ENCODE measurements at regions not wholly inside any gene's neighbourhood (a gene's known extent, or its start where the extent isn't known, plus 50 kb on each side); places are given as distances from the start of the nearest gene placed in this dataset.
"Not testable (repeated sequence)": the region's sequence is repeated elsewhere in the genome, so short reads cannot be mapped to it uniquely, and the experiment has no call there.

DNA sequence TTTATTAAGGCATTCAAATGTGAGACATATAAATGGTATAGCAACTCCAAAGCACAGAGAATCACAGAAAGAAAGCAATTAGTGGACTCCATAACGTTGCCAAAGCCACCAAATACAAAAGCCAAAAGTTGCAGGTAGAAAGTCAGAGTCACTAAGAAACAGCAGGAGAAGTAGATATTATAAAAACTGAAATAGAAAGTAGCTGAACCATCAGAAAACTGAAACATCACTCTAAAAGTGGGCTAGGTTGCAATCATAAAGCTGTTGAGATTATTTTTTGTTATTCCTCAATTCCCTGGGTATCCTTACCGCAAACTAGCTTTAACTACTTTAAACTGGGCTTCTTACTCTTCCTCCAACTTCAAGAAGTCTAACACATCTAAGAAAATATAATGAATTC is 108.1 kb upstream of the ARRDC3 start:
- H3K4me3 ChIP-seq (ENCODE audit: control insufficient read depth, low read depth, low read length): no peak overlapping the region
- TF ChIP-seq, protein P1, sequence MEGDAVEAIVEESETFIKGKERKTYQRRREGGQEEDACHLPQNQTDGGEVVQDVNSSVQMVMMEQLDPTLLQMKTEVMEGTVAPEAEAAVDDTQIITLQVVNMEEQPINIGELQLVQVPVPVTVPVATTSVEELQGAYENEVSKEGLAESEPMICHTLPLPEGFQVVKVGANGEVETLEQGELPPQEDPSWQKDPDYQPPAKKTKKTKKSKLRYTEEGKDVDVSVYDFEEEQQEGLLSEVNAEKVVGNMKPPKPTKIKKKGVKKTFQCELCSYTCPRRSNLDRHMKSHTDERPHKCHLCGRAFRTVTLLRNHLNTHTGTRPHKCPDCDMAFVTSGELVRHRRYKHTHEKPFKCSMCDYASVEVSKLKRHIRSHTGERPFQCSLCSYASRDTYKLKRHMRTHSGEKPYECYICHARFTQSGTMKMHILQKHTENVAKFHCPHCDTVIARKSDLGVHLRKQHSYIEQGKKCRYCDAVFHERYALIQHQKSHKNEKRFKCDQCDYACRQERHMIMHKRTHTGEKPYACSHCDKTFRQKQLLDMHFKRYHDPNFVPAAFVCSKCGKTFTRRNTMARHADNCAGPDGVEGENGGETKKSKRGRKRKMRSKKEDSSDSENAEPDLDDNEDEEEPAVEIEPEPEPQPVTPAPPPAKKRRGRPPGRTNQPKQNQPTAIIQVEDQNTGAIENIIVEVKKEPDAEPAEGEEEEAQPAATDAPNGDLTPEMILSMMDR (IDR thresholded peaks at IDR 0.05; ENCODE audit: control insufficient read depth, insufficient read depth, low read depth, low read length, missing control alignments): no peak
- no peak for DNase-seq (ENCODE audit: low read depth)

DNA sequence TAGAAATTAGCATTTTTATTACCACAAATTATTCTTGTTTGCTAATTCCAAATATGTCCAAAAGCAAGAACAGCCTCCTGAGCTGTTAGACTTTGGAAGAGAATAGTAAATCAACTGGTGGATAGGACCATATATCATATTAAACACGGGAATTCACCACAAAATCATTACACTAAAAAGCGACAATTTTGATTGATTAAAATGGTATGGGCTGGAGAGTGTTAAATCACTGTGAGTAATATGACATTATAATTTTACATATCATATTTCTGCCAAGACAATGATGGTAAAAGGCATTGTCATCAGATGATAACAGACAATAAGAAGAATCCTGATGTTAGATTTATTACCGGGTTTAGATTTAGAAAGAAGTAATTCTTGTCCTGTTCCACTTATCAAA is 107.2 kb upstream of the ARRDC3 start:
- no peak for DNase-seq (ENCODE audit: low read depth)
- TF ChIP-seq, protein P1 (IDR thresholded peaks at IDR 0.05; ENCODE audit: control insufficient read depth, insufficient read depth, low read depth, low read length, missing control alignments): no peak
- no peak overlapping the region for H3K4me3 ChIP-seq (ENCODE audit: control insufficient read depth, low read depth, low read length)

DNA sequence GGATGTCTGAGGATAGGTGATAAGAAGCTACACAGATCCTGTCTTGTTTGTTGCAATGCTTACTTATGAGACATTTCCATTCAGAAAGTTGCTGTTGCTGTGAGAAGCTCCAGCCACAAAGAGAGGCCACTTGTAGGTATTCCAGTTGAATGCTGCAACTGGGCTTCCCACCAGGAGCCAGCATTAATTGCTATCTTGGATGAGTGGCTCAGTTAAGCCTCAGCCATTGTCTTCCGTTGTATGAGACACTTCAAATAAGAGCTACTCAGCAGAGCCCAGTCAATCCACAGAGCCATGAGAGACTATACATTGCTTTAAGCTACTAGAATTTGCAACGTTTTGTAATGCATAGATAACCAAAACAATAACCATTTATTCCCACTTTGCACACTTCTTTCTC is 104.3 kb upstream of the ARRDC3 start:
- no peak overlapping the region for H3K4me3 ChIP-seq (ENCODE audit: control insufficient read depth, low read depth, low read length)
- TF ChIP-seq, protein P1 (IDR thresholded peaks at IDR 0.05; ENCODE audit: control insufficient read depth, insufficient read depth, low read depth, low read length, missing control alignments): no peak
- no peak for DNase-seq (ENCODE audit: low read depth)

DNA sequence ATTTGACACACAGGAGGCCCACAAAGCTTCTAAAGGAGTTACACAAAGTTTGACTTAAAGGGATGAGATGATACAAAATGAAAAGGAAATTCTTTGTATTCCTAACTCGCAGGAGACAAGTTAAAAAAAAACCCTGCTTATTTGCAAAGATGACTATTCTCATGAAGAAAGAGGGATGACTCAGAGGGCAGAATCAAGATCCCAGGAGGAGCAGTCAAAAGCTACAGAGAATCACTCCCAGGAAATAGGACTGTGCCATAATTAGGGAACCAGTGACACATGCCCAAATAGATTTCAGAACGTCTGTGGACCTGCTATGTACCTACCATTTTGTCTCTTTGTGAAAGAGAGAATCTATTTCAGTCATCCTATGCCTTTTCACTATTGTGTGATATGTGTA is 103.5 kb upstream of the ARRDC3 start:
- DNase-seq (ENCODE audit: low read depth): peak; percentile 1
- TF ChIP-seq, protein P1 (IDR thresholded peaks at IDR 0.05; ENCODE audit: control insufficient read depth, insufficient read depth, low read depth, low read length, missing control alignments): no peak
- no peak overlapping the region for H3K4me3 ChIP-seq (ENCODE audit: control insufficient read depth, low read depth, low read length)

DNA sequence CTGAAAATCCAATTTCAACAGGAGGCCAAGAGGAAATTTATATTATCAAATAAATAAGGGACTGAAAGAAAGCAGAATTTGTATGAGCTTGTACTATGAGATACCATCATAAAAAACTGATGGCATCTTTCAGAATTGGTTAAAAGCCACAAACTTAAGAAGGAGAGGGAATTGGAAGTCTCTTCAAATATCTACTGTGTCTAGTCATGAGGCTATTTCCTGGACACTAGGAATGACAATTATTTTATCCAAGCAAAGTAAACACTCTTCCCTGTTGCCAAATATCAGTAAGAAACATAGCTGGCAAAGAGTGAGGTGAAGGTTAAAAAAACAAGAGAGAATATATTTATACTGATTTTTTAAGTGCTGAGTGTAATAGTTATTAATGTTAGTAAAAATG is 101.5 kb upstream of the ARRDC3 start:
- TF ChIP-seq, protein P1 (IDR thresholded peaks at IDR 0.05; ENCODE audit: control insufficient read depth, insufficient read depth, low read depth, low read length, missing control alignments): no peak
- no peak for DNase-seq (ENCODE audit: low read depth)
- H3K4me3 ChIP-seq (ENCODE audit: control insufficient read depth, low read depth, low read length): no peak overlapping the region

DNA sequence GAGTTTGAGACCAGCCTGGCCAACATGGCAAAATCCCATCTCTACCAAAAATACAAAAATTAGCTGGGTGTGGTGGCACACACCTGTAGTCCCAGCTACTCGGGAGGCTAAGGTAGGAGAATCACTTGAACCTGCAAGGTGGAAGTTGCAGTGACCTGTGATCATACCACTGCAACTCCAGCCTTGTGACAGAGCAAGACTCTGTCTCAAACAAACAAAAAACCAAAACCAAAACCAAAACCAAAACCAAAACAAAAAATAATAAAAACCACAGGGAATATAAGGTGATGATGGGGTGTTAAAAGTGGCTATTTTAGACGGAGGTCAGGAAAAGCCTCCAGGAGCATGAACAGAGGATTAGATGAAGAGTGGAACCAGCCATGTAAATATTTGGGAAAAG is 96.3 kb upstream of the ARRDC3 start:
- not testable (repeated sequence) for DNase-seq (ENCODE audit: low read depth)

DNA sequence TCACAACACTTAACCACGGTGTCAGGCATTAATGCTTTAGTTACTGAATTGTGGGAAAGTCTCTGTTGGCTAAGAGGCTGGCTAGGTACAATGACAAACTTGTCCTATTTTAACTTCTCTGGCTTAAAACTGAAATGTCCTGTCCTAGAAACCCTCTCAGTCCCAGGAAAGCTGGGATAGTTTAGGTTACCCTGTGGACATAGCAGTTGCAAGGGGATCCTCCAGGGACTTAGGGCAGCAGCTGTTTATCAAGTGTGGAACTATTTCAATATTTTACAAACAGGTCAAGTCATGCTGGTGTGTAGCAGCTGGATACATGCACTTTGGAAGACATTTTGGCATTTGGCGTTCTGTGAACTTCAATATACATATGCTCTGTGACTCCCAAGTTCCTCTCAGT is 95.0 kb upstream of the ARRDC3 start:
- TF ChIP-seq, protein P1 (IDR thresholded peaks at IDR 0.05; ENCODE audit: control insufficient read depth, insufficient read depth, low read depth, low read length, missing control alignments): no peak
- no peak overlapping the region for H3K4me3 ChIP-seq (ENCODE audit: control insufficient read depth, low read depth, low read length)
- no peak for DNase-seq (ENCODE audit: low read depth)

More for the DNA sequence above, 96.3 kb upstream of the ARRDC3 start:
- not testable (repeated sequence) for H3K4me3 ChIP-seq (ENCODE audit: control insufficient read depth, low read depth, low read length)

All from AG09309 (cell line).